Muscle layer of duodenum (tissue), 2 donors: ENCODE measurements at regions not wholly inside any gene's neighbourhood (a gene's known extent, or its start where the extent isn't known, plus 50 kb on each side); places are given as distances from the start of the nearest gene placed in this dataset.
"Not testable (repeated sequence)": the region's sequence is repeated elsewhere in the genome, so short reads cannot be mapped to it uniquely, and the experiment has no call there.

Source experiments
- H3K27ac ChIP-seq: one replicate; pipeline ENCODE4 v1.7.0; 2013; ENCODE audit warnings: mild to moderate bottlenecking, low read length
- H3K27me3 ChIP-seq: one replicate; pipeline ENCODE4 v1.7.0; 2013; ENCODE audit warnings: low read depth, mild to moderate bottlenecking, control low read depth, low read length
- H3K36me3 ChIP-seq, 2 donors: one replicate each; pipeline ENCODE4 v1.7.0; 2013; ENCODE audit warnings: low read length in 2 of 2, control low read depth in 1 of 2, mild to moderate bottlenecking in 1 of 2; ENCODE audit not compliant: insufficient read depth in 2 of 2, control insufficient read depth in 1 of 2
- H3K4me1 ChIP-seq, 2 donors: one replicate each; pipeline ENCODE4 v1.7.0; 2013; ENCODE audit warnings: low read length in 2 of 2, mild to moderate bottlenecking in 2 of 2, control low read depth in 1 of 2, moderate library complexity in 1 of 2; ENCODE audit not compliant: insufficient read depth in 2 of 2, control insufficient read depth in 1 of 2
- H3K4me3 ChIP-seq, 2 donors: one replicate each; pipeline ENCODE4 v1.7.0; 2013; ENCODE audit warnings: low read length in 2 of 2, low read depth in 1 of 2, mild to moderate bottlenecking in 1 of 2
- H3K9me3 ChIP-seq, 2 donors: one replicate each; pipeline ENCODE4 v1.7.0; 2013; ENCODE audit warnings: low read length in 2 of 2, control low read depth in 1 of 2, mild to moderate bottlenecking in 1 of 2; ENCODE audit not compliant: control insufficient read depth in 1 of 2
- donor health status: healthy.

GRCh38 chr10:108034829-108035228 is 870.3 kb upstream of the SORCS1 start:
- Histone ChIP-seq H3K36me3 (no peaks in the 10 kb centered on the region), H3K27ac (no peak overlapping the region), H3K4me1 (no peaks in the 10 kb centered on the region), H3K4me3 (no peak overlapping the region), H3K27me3 (no peaks in the 10 kb centered on the region), H3K9me3 (no peaks in the 10 kb centered on the region)

DNA sequence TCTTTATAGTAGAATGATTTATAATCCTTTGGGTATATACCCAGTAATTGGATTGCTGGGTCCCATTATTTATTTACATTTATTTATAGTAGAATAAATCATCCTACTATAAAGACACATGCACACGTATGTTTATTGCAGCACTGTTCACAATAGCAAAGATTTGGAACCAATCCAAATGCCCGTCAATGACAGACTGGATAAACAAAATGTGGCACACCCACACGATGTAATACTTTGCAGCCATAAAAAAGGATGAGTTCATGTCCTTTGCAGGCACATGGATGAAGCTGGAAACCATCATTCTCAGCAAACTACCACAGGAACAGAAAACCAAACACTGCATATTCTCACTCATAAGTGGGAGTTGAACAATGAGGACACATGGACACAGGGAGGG is 869.0 kb upstream of the SORCS1 start:
- not testable (repeated sequence) for H3K9me3 ChIP-seq, H3K27ac ChIP-seq, H3K4me3 ChIP-seq, H3K4me1 ChIP-seq, H3K36me3 ChIP-seq, H3K27me3 ChIP-seq

GRCh38 chr10:108031505-108031904 is 867.0 kb upstream of the SORCS1 start:
- no peak overlapping the region for H3K4me3 ChIP-seq
- H3K27ac ChIP-seq = no peak overlapping the region
- H3K27me3 ChIP-seq = no peaks in the 10 kb centered on the region
- H3K4me1 ChIP-seq = no peaks in the 10 kb centered on the region
- peaks cover 0 to 5% of the 10 kb centered on the region in 2 donors for H3K9me3 ChIP-seq
- no peaks in the 10 kb centered on the region for H3K36me3 ChIP-seq

- H3K4me3 ChIP-seq = no peak overlapping the region
- H3K36me3 ChIP-seq = no peaks in the 10 kb centered on the region
- H3K9me3 ChIP-seq = peaks cover 0 to 2% of the 10 kb centered on the region in 2 donors
- H3K27ac ChIP-seq = no peak overlapping the region
- H3K4me1 ChIP-seq = no peaks in the 10 kb centered on the region
- H3K27me3 ChIP-seq = no peaks in the 10 kb centered on the region
Observed at GRCh38 chr10:108014902-108015177, 850.3 kb upstream of the SORCS1 start.

GRCh38 chr10:108014145-108014901 is 849.8 kb upstream of the SORCS1 start:
- no peaks in the 10 kb centered on the region for H3K4me1 ChIP-seq
- H3K9me3 ChIP-seq = no peaks in the 10 kb centered on the region
- no peaks in the 10 kb centered on the region for H3K27me3 ChIP-seq
- H3K27ac ChIP-seq = no peak overlapping the region
- H3K4me3 ChIP-seq = no peak overlapping the region
- no peaks in the 10 kb centered on the region for H3K36me3 ChIP-seq

- no peak overlapping the region for H3K27ac ChIP-seq
- H3K4me3 ChIP-seq = no peak overlapping the region
- no peaks in the 10 kb centered on the region for H3K9me3 ChIP-seq
- H3K4me1 ChIP-seq = no peaks in the 10 kb centered on the region
- no peaks in the 10 kb centered on the region for H3K36me3 ChIP-seq
- no peaks in the 10 kb centered on the region for H3K27me3 ChIP-seq
Observed at GRCh38 chr10:108005627-108006026, 841.1 kb upstream of the SORCS1 start.

GRCh38 chr10:108003576-108003975 is 839.1 kb upstream of the SORCS1 start:
- Histone ChIP-seq H3K36me3 (no peaks in the 10 kb centered on the region), H3K4me1 (no peaks in the 10 kb centered on the region), H3K4me3 (no peak overlapping the region), H3K9me3 (no peaks in the 10 kb centered on the region), H3K27me3 (no peaks in the 10 kb centered on the region), H3K27ac (no peak overlapping the region)

GRCh38 chr10:108003061-108003460 is 838.6 kb upstream of the SORCS1 start:
- Histone ChIP-seq H3K27ac (no peak overlapping the region), H3K4me3 (no peak overlapping the region), H3K9me3 (no peaks in the 10 kb centered on the region), H3K4me1 (no peaks in the 10 kb centered on the region), H3K36me3 (no peaks in the 10 kb centered on the region), H3K27me3 (no peaks in the 10 kb centered on the region)

DNA sequence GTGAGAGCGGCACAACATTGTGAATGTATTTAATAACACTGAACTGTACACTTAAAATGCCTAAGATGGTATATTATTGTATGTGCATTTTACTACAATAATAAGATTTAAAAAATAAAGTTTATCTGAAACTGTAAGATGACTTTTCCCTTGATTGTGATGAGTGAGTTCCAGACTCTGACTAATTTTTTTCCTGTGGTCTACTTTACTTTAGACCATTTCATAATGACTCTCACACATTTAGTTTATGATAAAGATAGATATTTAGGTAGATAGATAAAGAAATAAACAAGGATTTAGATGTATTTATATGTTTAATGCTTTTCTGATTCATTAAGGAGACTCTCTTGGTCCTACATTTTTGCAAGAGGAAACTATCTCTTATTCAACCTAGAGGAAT is 835.9 kb upstream of the SORCS1 start:
- no peaks in the 10 kb centered on the region for H3K36me3 ChIP-seq
- H3K4me3 ChIP-seq = no peak overlapping the region
- H3K27me3 ChIP-seq = no peaks in the 10 kb centered on the region
- H3K4me1 ChIP-seq = no peaks in the 10 kb centered on the region
- no peaks in the 10 kb centered on the region for H3K9me3 ChIP-seq
- no peak overlapping the region for H3K27ac ChIP-seq

- Histone ChIP-seq H3K27ac (no peak overlapping the region), H3K9me3 (no peaks in the 10 kb centered on the region), H3K36me3 (no peaks in the 10 kb centered on the region), H3K27me3 (no peaks in the 10 kb centered on the region), H3K4me3 (no peak overlapping the region), H3K4me1 (no peaks in the 10 kb centered on the region)
Observed at GRCh38 chr10:107994621-107995270, 830.2 kb upstream of the SORCS1 start.

DNA sequence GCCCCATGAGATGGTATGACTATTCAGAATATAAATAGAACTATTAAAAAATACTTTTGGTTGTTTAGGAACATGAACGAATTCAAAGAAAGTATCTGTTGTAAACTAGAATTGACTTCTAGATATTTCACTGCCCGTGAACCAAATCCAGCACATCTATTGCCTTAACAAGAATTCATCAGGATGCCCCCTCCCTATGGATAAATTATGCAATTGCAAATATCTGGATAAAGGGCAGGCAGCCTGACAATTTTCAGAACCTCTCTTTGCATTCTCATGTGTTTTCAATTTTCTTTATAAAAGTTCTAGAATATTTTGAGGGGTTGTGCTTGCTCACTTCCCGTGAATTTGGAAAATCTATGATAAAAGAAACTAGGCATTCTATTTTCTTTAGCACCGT is 822.1 kb upstream of the SORCS1 start:
- Histone ChIP-seq H3K27ac (no peak overlapping the region), H3K4me1 (no peaks in the 10 kb centered on the region), H3K9me3 (no peaks in the 10 kb centered on the region), H3K36me3 (no peaks in the 10 kb centered on the region), H3K4me3 (no peak overlapping the region), H3K27me3 (no peaks in the 10 kb centered on the region)

DNA sequence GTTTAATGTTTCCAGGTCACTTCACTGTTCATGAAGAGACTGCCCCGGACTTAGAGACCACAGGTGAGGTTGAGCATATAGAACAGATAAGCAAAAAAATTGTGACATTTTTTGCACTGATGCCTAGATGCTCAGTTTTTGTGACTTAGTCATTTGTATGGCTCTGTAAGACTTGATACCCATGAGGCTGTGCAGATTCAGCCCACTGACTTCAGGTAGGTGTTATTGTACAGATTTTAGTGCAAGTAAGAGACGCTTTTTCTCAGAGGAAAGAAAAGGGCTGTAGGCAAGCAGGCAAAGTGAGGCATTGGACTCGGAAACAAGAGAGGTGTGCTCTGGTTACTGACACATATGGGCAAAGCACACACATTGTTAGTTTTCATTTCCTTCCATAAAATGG is 820.1 kb upstream of the SORCS1 start:
- Histone ChIP-seq H3K27ac (no peak overlapping the region), H3K4me1 (no peaks in the 10 kb centered on the region), H3K4me3 (no peak overlapping the region), H3K36me3 (no peaks in the 10 kb centered on the region), H3K27me3 (no peaks in the 10 kb centered on the region), H3K9me3 (no peaks in the 10 kb centered on the region)
